ENCODE measurements at regions not wholly inside any gene's neighbourhood (a gene's known extent, or its start where the extent isn't known, plus 50 kb on each side); places are given as distances from the start of the nearest gene placed in this dataset.
"Not testable (repeated sequence)": the region's sequence is repeated elsewhere in the genome, so short reads cannot be mapped to it uniquely, and the experiment has no call there.

DNA sequence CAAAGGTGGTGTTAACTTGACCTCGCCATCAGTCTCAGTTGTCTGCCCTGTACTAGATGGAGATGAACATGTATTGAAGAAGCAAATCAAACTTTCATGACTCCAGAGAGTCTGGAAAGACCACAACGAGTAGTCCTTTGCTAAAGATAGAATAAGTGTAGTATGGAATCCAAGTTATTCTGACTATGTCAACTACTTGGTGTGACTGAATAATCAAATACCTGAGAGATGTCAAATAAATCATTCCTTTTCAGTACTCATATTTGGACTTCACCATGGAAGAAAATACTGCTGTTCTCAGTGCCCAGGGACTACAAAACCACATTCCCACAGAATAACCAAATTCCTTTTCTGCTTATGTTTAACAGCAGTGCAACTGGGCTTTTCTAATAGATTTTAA is 161.2 kb upstream of the SPRY1 start:
- no peak overlapping the region for H3K4me3 ChIP-seq
- H3K27ac ChIP-seq (replicated peaks in 1 of 4), result peak overlapping the region in 1 of 4 donors; percentile 24
- intact Hi-C loops (cut with DNase I), result no loop called here
- no peaks in the 10 kb centered on the region for H3K36me3 ChIP-seq
- H3K9me3 ChIP-seq, result no peaks in the 10 kb centered on the region
- H3K4me1 ChIP-seq, result peaks cover 0 to 37% (median 31%) of the 10 kb centered on the region in 4 donors
- 67% methylated on average over 2 of the region's 2 CpGs for WGBS
- H3K27me3 ChIP-seq, result no peaks in the 10 kb centered on the region
- TF ChIP-seq POLR2AphosphoS5 (IDR thresholded peaks at IDR 0.05) (no peak), POLR2A (IDR thresholded peaks at IDR 0.05; ENCODE audit: low read depth) (no peak), EP300 (IDR thresholded peaks at IDR 0.05) (no peak)
- TF ChIP-seq, protein P1, sequence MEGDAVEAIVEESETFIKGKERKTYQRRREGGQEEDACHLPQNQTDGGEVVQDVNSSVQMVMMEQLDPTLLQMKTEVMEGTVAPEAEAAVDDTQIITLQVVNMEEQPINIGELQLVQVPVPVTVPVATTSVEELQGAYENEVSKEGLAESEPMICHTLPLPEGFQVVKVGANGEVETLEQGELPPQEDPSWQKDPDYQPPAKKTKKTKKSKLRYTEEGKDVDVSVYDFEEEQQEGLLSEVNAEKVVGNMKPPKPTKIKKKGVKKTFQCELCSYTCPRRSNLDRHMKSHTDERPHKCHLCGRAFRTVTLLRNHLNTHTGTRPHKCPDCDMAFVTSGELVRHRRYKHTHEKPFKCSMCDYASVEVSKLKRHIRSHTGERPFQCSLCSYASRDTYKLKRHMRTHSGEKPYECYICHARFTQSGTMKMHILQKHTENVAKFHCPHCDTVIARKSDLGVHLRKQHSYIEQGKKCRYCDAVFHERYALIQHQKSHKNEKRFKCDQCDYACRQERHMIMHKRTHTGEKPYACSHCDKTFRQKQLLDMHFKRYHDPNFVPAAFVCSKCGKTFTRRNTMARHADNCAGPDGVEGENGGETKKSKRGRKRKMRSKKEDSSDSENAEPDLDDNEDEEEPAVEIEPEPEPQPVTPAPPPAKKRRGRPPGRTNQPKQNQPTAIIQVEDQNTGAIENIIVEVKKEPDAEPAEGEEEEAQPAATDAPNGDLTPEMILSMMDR (IDR thresholded peaks at IDR 0.05), result no peak
- DNase-seq (ENCODE audit: extremely low spot score), result no peak

DNA sequence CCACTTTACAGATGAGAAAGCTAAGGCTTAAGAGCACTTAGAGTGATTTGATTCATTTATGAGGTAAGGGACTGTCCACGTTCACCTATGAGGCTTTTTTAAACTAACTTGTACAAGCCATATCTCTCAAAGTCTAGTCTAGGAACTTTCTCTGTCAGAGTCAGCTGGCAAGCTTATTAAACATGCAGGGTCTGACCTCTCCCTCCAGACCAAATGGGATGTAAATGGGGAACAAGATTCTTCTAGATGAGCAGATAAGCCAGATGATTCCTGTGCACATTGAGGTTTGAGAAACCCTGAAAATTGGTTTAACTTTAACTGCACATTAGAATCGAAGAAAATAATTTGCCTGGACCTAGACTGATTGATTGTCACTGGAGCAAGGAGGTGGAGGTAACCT is 160.0 kb upstream of the SPRY1 start:
- intact Hi-C loops (cut with DNase I), result no loop called here
- 77% methylated on average over 2 of the region's 2 CpGs for WGBS
- Histone ChIP-seq H3K4me3 (no peak overlapping the region), H3K27ac (replicated peaks in 1 of 4) (no peak overlapping the region), H3K36me3 (no peaks in the 10 kb centered on the region), H3K9me3 (no peaks in the 10 kb centered on the region), H3K27me3 (no peaks in the 10 kb centered on the region), H3K4me1 (peaks cover 0 to 37% (median 31%) of the 10 kb centered on the region in 4 donors)
- no peak for DNase-seq (ENCODE audit: extremely low spot score)
- TF ChIP-seq POLR2A (IDR thresholded peaks at IDR 0.05; ENCODE audit: low read depth) (no peak), POLR2AphosphoS5 (IDR thresholded peaks at IDR 0.05) (no peak), EP300 (IDR thresholded peaks at IDR 0.05) (no peak)
- TF ChIP-seq, protein P1 (IDR thresholded peaks at IDR 0.05), result no peak

DNA sequence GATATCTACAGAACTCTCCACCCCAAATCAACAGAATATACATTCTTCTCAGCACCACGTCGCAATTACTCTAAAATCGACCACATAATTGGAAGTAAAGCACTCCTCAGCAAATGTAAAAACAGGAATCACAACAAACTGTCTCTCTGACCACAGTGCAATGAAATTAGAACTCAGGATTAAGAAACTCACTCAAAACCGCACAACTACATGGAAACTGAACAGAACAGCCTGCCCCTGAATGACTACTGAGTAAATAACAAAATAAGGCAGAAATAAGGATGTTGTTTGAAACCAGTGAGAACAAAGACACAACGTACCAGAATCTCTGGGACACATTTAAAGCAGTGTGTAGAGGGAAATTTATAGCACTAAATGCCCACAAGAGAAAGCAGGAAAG is 156.3 kb upstream of the SPRY1 start:
- not testable (repeated sequence) for H3K27ac ChIP-seq (replicated peaks in 1 of 4); H3K4me3 ChIP-seq; H3K27me3 ChIP-seq; H3K9me3 ChIP-seq; DNase-seq (ENCODE audit: extremely low spot score); H3K36me3 ChIP-seq
- WGBS, result 94% methylated on average over 5 of the region's 5 CpGs
- H3K4me1 ChIP-seq, result peaks cover 9 to 27% (median 23%) of the 10 kb centered on the region in 4 donors
- intact Hi-C loops (cut with DNase I), result loop anchor here (10.0 kb wide), 1 partner anchor 155 kb away; the partner anchor contains the start of gene SPRY1

DNA sequence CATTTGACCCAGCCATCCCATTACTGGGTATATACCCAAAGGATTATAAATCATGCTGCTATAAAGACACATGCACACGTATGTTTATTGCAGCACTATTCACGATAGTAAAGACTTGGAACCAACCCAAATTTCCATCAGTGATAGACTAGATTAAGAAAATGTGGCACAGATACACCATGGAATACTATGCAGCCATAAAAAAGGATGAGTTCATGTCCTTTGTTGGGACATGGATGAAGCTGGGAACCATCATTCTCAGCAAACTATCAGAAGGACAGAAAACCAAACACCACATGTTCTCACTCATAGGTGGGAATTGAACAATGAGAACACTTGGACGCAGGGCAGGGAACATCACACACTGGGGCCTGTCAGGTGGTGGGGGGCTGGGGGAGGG is 153.4 kb upstream of the SPRY1 start:
- WGBS, result 94% methylated on average over 3 of the region's 3 CpGs
- peaks cover 29 to 45% (median 41%) of the 10 kb centered on the region in 4 donors for H3K4me1 ChIP-seq
- intact Hi-C loops (cut with DNase I), result loop anchor here (10.0 kb wide), 1 partner anchor 152 kb away; the partner anchor contains the start of gene SPRY1
- not testable (repeated sequence) for H3K4me3 ChIP-seq; H3K27me3 ChIP-seq; H3K36me3 ChIP-seq; H3K27ac ChIP-seq (replicated peaks in 1 of 4); DNase-seq (ENCODE audit: extremely low spot score); H3K9me3 ChIP-seq

DNA sequence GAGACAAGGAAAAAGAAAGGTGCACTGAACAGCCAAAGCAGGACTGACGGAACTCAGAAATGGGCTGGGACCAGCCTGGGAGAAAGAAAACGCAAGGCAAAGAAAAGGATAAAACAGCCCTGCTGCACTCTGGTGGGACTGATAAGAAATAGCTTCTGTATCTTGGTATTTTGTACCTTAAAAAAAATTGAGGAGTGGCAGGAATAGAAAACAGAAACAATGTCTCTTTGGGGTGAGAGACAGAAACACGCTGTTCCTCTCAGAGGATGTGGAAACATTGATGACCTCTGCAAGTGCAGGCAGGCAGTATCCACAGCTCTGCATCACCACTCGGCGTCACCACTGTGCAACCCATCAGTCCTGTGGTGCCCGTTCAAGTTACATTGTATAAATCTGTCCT is 152.5 kb upstream of the SPRY1 start:
- no peak for DNase-seq (ENCODE audit: extremely low spot score)
- WGBS, result 57% methylated on average over 6 of the region's 6 CpGs

More for the DNA sequence above, 152.5 kb upstream of the SPRY1 start:
- H3K4me3 ChIP-seq, result no peak overlapping the region
- intact Hi-C loops (cut with DNase I), result loop anchor here (10.0 kb wide), 1 partner anchor 151 kb away; the partner anchor contains the start of gene SPRY1
- TF ChIP-seq, protein P1 (IDR thresholded peaks at IDR 0.05), result peak in 1 of 3 experiments; percentile 18
- TF ChIP-seq POLR2A (IDR thresholded peaks at IDR 0.05; ENCODE audit: low read depth) (no peak), POLR2AphosphoS5 (IDR thresholded peaks at IDR 0.05) (peak; percentile 67 to 68)
- H3K27ac ChIP-seq (replicated peaks in 1 of 4), result peak overlapping the region; percentile 4 to 39 (median 14)
- no peaks in the 10 kb centered on the region for H3K27me3 ChIP-seq
- H3K36me3 ChIP-seq, result no peaks in the 10 kb centered on the region
- H3K9me3 ChIP-seq, result no peaks in the 10 kb centered on the region
- H3K4me1 ChIP-seq, result peaks cover 38 to 54% (median 50%) of the 10 kb centered on the region in 4 donors

Data from esophagus muscularis mucosa (tissue), 4 donors.